EL (cell line): ENCODE measurements at regions not wholly inside any gene's neighbourhood (a gene's known extent, or its start where the extent isn't known, plus 50 kb on each side); places are given as distances from the start of the nearest gene placed in this dataset.
A peak's percentile ranks its signal among the peaks of the same experiment; 100 is the strongest.
"Not testable (repeated sequence)": the region's sequence is repeated elsewhere in the genome, so short reads cannot be mapped to it uniquely, and the experiment has no call there.

Source experiments
- DNase-seq: peaks from one replicate; pipeline ENCODE4 v3.0.0-alpha.2; 2016

DNA sequence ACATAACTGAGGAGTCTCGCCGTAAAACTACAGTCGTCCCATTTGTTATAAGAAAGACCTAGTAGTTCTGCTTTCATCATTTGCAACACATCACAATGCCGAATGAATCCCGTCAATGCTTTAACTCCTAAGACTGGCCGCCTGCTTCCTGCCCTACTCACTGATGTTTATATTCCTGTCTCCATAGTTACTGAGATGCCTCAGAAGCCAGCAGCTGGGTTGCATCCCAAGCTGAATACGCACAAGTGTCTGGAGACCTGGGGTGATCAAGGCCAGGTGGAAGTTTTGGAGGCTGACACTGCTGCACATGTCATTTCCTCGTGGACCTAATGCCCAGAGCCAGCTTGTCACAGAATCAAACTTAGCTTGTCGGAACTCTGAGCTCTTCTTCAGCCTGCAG is 95.2 kb upstream of the UBE2E1 start:
- no peak for DNase-seq

DNA sequence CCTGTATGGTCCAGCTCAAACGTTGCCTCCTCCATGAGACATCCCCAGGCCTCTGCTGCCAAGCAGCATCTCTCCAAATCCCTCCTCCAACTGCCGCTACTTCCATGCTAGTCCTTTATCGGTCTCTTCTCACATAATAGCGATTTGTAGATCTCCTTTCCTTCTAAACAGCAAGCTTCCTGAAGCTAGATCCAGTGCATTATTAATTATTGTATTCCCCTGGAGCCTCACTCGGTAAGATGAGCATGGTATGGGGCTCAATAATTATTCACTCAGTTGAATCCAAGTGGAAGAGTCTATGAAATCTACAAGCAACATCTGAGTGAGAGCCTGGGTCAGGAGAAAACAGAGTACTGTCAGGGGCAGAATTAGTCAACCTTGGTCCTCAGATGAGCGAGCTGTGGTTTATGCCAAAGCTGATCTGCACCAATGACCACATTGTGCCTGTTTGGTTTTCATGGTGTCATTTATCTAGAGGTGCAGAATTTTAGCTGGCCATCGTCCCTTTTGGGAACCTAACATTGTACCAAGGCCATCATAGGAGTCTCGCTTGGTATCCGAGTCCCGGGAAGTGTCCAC is 93.8 kb upstream of the UBE2E1 start:
- DNase-seq: no peak

DNA sequence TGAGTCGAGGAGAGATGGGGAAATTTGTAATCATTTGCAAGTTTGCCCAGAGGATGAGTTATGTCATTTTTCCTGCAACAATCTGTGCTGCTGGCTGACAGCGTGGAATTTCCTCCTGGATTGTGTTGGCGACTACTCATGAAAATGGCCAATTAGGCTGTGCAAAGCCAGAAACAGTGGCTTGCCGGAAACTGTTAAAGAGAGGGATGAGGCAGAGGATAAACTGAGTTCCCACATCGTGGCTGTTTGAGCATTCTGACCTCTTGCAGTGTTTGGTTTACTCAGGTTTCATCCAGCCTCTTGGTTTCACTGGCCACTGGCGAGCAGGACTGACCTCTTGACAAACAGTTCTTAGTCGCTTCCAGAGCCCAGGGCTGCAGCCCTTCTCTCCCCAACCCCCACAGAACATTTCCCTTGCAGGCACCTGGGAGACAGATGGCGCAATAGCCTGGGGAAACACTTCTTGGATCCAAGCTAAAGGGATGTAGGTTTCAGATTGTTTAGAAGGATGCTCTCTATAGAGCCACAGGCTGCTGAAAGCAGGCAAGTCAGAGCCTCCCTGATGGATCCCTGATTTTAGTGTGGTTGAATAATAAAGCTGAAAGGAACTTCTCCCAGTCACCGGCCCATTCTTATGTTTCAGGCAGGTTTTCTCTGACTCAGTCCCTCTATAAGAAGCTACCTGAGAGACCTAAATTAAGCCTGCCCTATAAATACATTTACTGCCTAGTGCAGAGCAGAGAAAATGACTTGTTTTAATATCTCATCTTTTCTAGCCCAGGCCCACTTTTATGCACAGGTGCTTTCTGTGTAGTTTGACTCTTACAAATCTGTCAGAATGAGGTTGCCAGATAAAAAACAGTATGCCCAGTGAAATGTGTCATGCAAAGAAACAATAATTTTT is 92.8 kb upstream of the UBE2E1 start:
- DNase-seq: peak; percentile 89

DNA sequence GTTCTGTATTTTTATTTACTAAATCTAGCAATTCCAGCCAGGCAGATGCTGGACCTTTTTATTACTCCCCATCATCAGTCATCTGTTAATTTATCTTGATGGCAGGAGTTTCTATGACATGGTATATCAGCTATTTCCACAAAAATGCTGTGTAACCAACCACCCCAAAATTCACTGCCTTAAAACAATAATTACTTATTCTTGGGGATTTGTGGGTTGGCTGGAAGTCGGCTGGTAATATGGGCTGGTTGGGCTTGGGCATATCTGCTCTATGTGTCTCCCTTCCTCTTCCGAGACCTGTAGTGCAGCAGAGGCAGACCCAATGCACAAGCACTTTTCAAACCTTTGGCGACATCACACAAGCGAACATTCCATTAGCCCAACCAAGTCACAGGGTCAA is 92.1 kb upstream of the UBE2E1 start:
- DNase-seq: peak; percentile 62

DNA sequence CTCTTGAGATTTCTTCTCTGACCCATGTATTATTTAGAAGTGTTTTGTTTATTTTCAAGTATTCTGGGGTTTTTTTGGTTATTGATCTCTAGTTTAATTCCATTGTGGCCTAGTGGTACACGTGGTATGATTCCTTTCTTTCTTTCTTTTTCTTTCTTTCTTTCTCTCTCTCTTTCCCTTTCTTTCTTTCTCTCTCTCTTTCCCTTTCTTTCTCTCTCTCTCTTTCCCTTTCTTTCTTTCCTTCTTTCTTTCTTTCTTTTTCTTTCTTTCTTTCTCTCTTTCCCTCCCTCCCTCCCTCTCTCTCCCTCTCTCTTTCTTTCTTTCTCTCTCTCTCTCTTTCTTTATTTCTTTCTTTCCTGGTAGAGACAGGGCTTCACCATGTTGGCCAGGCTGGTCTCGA is 85.7 kb upstream of the UBE2E1 start:
- no peak for DNase-seq

DNA sequence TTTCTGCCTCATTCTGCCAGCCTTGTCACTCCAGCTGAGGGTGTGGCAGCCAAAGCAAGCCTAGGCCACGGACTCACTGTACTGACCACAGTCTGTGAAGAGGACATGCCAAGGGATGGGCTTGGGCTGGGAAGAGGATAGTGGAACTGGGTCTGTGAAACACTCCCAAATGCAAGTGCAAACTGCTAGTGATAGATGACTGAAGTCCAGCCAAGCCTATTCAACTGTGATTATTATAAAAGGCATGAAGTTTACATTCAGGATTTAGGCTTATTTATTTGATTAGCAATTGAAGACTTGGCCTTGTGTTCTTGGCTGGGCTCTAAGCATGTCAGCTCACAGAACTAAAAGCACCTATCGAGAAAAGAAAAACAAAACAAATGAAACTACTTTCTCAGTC is 84.9 kb upstream of the UBE2E1 start:
- no peak for DNase-seq

DNA sequence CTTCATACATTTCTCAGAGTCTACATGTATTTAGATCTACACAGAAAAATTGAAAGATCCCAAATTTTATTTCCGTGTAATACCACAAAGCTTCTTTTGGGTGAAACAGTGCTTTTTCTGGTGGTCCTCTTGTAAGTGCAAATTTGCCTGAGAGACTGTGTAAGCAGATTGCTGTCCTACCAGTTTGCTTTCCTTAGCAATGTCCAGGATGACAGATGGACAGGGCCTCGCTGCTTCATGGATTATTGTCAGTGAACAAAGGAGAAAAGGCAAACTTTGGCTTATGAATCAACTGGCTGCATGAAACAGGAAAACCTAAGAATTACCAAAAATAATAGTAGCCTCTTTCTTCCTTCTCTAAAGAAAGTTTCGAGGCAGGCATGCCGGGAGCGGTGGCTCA is 82.6 kb upstream of the UBE2E1 start:
- no peak for DNase-seq

DNA sequence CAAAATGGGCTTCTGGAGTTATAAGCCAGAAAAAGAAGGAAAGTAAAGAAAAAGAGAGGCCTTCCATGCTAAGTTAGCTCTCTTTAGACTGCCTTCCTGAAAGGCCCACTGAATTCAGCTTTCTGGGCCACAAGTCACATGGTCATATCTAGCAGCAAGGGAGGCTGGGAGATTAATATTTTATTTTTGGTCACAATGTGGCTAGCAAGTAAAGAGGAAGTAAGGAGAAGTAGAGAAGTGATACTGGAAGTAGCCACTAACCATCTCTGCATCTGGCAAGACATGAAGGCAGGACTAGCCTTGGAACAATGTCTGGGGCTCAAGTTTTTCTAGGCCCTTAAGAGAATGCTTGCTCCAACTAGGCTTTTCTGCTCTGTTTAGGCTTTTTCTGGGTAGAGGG is 81.8 kb upstream of the UBE2E1 start:
- DNase-seq: no peak

DNA sequence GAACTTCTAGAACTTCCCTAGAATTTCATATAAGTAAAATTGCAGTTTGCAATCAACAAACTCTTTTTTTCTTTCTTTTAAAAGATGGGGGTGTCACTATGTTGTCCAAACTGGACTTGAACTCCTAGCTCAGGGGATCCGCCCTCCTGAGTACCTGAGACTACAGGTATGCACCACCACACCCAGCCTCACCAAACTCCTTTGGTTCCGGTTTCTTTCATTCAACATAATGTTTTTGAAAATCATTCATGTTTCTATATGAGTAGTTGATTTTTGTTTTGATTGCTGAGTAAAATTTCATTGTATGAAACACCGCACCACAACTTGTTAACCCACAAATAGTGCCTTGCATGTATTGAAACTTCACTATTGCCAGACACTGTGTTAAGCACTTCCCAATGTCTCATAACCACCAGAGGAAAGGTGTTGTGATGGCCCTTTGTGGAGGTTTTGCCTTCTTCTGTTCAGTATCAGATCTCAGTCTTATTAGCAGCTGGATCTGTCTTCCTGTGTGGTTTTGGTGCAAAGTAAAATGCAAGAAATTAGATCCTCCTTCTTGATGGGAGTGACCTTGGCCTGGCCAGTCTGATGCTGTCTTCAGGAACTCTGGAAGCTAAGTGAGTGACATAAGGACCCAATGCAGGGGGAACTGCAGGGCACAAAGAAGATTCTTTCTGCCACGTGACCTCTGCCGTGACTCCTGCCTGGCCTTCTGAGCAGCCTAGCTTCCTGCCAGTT is 78.8 kb upstream of the UBE2E1 start:
- DNase-seq: no peak

DNA sequence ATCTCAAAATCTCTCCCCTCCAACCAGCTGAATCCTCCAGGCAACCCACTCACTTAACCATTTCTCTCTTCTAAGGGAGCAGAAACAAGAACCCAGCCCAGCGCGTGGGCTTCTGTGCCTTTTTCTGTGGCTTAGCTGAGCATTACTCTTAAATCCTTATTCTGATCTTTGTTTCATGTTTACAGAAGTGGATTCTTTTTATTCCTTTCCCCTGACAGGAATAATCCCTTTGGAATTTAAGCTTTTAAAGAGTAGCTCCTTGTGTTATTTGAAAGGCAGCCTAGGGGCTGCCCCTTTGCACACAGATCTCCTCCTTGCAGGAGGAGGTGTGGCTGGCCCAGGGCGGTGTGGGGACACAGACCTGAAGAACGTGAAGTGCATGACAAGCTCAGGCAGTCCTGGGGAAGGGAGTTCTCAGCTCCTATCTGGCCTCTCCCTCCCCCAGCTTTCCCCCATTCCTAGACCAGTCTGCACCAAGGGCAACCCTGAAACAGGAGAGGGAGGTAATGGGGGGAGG is 77.1 kb upstream of the UBE2E1 start:
- DNase-seq: peak; percentile 44

DNA sequence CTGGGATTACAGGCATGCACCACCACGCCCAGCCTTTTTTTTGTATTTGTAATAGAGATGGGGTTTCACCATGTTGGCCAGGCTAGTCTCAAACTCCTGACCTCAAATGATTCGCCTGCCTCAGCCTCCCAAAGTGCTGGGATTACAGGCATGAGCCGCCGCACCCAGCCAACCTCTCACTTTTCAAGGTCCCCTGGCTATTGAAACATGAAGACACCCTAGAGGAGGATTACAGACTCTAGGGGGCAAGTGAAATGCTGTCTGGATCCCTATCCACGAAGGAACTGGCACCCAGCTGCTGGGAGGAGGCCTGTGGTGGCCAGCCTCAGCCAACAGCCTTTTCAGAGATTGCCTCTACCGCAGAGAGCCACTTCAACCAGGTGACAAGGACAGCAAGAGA is 76.4 kb upstream of the UBE2E1 start:
- not testable (repeated sequence) for DNase-seq

DNA sequence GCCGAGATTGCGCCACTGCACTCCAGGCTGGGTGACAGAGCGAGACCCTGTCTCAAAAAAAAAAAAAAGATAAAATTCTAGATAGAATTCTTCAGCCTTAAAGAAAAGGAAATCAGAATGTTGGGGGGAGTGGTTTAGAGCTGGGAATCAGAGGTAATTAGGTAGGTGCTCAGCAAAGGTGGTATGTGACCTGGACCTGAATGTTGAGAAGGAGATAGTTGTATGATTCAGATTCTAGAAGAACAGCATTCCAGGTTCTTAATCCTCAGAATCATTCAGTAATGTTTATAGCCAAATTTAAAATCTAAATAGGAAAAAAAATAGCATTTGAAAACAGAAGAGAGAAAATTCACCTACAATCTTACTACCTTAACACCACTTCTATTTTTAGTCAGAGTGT is 71.3 kb upstream of the UBE2E1 start:
- DNase-seq: no peak

DNA sequence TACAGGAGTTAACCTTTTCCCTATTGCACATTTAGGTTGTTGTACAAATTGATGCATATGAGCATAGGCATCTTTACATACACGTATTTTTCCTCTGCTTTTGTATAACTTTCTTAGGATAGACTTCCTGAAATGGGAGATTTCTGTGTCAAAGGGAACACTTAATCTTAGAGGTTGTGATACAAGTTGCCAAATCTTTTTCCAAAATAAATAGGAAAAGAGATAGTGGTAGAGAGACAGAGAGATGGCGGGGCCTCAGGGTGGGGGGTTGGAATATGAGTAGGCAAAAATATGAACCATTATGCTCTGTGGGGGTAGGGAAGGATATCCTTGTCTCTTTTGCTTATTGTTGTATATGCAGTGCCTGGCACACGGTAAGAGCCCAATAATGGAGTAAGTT is 70.7 kb upstream of the UBE2E1 start:
- no peak for DNase-seq

DNA sequence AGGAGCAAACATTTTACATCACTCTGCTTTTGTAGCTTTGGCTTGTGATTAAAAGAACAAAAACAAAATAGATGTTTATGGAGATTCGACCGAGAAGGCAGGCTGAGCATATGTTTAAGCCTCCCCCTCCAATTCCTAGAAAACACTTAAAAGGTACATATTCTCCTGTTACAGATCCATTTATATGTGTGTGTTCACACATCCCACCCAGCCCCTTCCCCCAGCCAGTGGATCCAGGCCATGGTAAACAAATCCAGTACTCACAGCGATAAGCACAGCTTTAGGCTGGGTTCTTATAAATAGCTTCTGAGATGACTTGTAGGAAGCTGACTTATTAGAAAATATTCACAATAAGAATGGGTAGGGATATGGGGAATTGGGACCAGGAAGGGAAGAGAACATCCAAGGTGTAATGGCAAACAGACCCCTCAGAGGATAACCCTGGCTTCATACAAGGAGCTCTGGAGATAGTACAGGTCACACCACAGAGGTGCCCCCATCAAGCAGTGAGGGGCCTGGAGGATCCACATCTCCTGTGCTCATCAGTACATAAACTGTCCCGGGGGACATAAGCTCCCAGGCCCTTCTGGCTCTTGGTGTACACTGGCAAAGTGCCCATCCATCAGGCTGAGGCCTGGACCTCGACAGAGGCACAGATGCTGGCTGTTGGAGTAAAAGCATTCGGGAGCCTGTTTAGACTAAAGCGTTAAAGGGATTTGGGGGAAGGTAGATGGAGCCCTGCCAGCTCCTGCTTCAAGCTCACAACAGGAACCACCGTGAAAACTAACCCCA is 70.0 kb upstream of the UBE2E1 start:
- no peak for DNase-seq

DNA sequence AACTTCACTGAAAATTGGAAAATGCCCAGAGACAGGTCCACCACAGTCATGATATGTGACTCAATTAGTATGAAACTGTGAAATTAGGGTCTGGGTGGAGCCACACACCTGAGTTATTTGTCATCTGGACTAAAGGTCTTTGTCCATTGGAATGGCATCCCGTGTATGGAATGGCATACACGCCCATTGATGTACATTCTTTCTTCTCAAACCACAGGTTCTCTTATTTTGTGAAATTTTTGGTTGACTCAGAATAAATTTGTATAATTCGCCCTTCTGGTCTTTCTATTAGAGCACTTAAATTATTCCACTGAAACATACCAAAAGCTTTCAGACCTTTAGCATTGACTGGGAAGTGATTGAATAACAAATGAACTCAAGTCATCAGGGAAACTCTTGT is 66.8 kb upstream of the UBE2E1 start:
- DNase-seq: peak; percentile 11

DNA sequence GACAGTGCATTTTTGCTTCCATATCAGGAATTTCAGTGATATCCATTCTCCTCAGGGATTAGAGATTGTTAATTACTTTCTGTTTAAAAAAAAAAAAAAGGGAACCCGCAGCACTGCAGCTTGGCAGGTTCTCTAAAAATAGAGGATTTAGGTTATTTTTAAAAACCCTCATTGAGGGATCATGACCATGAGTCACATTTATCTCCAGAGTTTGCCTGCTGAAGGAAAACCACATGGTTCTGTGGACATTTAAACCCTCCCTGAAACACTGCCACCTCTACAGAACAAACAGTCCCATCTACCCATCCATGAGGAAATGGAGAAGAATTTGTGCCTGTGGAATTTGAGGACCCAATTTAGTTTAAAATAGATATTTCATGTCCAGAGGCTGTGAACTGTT is 66.2 kb upstream of the UBE2E1 start:
- peak; percentile 61 for DNase-seq

DNA sequence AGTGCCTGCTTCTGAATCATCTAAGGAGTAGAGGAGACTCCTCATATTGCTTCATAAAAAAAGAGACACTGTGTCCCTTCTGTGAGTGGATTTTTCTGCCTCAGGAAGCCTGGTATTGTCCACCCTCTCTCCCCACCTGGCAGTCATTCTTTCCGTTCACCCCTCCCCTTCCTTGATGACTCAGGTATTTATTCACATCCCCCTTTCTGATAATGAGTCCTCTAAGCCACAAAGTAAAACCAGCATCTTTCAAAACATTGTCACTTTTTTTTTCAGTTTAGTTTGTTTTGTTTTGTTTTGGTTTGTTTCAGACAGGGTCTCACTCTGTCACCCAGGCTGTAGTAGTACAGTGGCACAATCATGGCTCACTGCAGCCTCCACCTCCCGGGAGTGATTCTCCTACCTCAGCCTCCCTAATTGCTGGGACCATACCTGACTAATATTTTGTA is 65.2 kb upstream of the UBE2E1 start:
- peak; percentile 25 for DNase-seq

DNA sequence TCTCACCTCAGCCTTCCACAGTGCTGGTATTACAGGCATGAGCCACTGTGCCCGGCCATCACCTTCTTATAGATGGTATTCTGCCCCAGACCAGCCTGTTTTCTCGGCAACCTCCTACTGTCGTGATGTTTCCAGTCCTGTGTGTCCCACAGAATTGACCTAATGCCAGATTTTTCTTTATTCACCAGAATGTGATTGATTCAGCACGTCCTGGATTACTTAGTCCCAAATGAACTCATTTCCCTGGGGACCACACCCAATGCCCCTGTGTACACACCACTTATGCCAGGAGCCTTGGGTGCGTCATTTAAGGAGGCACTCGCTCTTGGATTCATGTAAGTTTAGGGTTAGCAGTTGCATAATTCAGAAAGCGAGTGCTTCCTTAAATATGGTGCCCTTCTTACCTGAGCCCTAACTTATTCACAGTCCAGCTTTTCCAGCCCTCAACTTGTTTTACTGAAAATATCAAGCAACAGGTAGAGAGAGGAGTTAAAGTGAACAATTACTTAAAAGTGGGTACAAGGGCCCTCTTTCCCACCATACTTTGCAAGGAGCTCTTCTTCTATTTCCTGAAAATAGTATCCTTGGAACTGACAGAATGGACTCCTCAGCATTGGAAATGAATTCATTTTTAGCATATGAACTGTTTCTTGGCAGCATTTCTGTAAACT is 64.6 kb upstream of the UBE2E1 start:
- no peak for DNase-seq

DNA sequence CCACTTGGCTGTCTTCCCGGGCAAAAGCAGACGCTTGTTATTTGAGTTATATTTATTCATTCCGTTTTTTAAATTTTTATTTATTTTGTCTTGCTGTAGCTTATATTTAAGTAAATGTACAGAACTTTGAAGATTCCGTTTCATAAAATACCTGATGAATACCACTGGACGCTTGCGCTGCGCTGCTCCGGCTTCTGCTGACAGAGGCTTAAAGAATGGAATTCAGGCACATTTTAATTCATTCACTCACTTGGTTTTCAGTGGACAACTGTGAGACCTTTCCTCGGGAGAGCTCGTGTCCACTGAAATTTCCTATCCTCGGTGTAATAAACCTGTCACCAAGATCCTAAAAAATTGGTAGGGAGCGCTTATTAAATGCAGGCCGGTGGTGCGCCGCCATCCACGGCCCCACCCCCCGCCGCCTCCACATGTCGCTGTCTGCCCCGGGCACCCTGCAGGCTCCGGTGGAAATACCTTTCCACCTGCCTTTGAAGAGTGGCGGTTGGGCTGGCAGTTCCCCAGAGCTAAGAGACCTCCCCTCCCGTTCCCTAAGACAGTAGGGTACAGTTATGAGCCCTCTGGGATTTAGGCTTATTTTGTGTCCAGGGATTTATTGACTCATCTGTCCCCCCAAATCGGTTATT is 62.5 kb upstream of the UBE2E1 start:
- no peak for DNase-seq

DNA sequence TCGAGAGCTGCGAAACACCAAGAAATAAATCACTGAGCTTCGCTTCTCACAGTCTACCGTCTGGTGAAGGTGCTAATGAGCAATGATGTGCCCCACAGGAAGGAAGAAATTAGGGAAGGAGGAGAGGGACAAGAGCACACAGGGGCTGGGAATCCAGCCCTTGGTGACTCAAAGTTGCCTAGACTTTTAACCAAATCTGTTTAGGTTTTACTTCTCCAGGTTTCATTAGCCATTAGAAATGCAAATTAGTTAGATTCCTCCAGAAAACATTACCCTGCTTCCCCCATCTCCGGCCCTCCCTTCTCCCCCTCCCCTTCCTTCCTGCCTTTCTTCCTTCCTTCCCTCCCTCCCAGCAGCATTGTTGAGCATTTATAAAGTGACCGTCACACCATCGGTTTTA is 59.3 kb upstream of the UBE2E1 start:
- no peak for DNase-seq

DNA sequence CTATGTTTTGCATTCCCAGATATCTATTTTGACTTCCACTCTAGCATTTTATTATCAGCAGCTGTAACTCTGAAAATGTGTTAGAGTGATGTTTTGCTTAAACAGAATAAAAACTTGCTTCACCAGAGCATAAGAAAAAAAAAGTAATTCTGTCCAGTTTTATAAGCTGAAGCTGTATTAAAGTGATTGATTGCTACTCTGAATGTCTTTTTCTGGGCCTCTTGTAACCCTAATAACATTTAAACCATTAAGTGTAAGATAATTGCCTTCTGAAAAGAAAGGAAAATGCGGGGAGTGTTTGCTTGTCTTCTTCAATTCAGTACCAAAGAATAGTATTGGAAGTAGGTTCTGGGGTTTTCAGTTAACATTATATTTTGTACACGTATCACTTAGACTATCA is 57.9 kb upstream of the UBE2E1 start:
- DNase-seq: no peak
